ENCODE measurements at regions not wholly inside any gene's neighbourhood (a gene's known extent, or its start where the extent isn't known, plus 50 kb on each side); places are given as distances from the start of the nearest gene placed in this dataset.

- intact Hi-C loops (cut with micrococcal nuclease): no loop called here
- Histone ChIP-seq H3K9ac (ENCODE audit: low read length) (no peak overlapping the region), H3K27me3 (ENCODE audit: insufficient read depth, low read length) (no peaks in the 10 kb centered on the region), H3K27ac (ENCODE audit: low read depth, low read length) (no peak overlapping the region), H3K4me1 (ENCODE audit: control insufficient read depth in 1 of 2, insufficient read depth in 2 of 2, low read length in 2 of 2) (no peaks in the 10 kb centered on the region), H3K9me3 (ENCODE audit: control insufficient read depth in 1 of 2, insufficient read depth in 1 of 2, low read depth in 1 of 2, low read length in 2 of 2) (no peaks in the 10 kb centered on the region), H3K79me2 (ENCODE audit: insufficient read depth, low read length) (no peaks in the 10 kb centered on the region), H4K20me1 (ENCODE audit: insufficient read depth) (no peaks in the 10 kb centered on the region), H3K36me3 (ENCODE audit: control insufficient read depth in 1 of 2, insufficient read depth in 2 of 2, low read length in 2 of 2) (no peaks in the 10 kb centered on the region), H3K9me2 (ENCODE audit: insufficient read depth) (no peaks in the 10 kb centered on the region), H3K4me3 (replicated peaks in 1 of 2; ENCODE audit: low read depth in 1 of 2, low read length in 2 of 2) (no peak overlapping the region), H2AFZ (ENCODE audit: low read depth, low read length, poor library complexity, severe bottlenecking) (no peak overlapping the region), H3K4me2 (ENCODE audit: low read length) (no peak overlapping the region)
- ChIA-PET RAD21 (ENCODE audit: low non-redundant PET in 1 of 2, low total read pairs in 2 of 2, uncharacterized antibody in 2 of 2, unreplicated experiment in 2 of 2) (no interaction called here), CTCF (no interaction called here), POLR2A (no interaction called here)
- TF ChIP-seq, protein P1, sequence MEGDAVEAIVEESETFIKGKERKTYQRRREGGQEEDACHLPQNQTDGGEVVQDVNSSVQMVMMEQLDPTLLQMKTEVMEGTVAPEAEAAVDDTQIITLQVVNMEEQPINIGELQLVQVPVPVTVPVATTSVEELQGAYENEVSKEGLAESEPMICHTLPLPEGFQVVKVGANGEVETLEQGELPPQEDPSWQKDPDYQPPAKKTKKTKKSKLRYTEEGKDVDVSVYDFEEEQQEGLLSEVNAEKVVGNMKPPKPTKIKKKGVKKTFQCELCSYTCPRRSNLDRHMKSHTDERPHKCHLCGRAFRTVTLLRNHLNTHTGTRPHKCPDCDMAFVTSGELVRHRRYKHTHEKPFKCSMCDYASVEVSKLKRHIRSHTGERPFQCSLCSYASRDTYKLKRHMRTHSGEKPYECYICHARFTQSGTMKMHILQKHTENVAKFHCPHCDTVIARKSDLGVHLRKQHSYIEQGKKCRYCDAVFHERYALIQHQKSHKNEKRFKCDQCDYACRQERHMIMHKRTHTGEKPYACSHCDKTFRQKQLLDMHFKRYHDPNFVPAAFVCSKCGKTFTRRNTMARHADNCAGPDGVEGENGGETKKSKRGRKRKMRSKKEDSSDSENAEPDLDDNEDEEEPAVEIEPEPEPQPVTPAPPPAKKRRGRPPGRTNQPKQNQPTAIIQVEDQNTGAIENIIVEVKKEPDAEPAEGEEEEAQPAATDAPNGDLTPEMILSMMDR (IDR thresholded peaks at IDR 0.05 in 2 of 3, conservative IDR thresholded peaks at IDR 0.05 in 1 of 3; ENCODE audit: borderline replicate concordance in 1 of 3, insufficient read depth in 1 of 3, low read depth in 2 of 3, low read length in 2 of 3): no peak
- TF ChIP-seq, protein P2, sequence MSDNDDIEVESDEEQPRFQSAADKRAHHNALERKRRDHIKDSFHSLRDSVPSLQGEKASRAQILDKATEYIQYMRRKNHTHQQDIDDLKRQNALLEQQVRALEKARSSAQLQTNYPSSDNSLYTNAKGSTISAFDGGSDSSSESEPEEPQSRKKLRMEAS (IDR thresholded peaks at IDR 0.05): no peak
- TF ChIP-seq SRF (IDR thresholded peaks at IDR 0.05; ENCODE audit: low read depth) (no peak), FOSL1 (IDR thresholded peaks at IDR 0.05; ENCODE audit: low read depth) (no peak), RAD21 (IDR thresholded peaks at IDR 0.05; ENCODE audit: low read depth) (no peak), ZFX (IDR thresholded peaks at IDR 0.05) (no peak), ZNF274 (IDR thresholded peaks at IDR 0.05; ENCODE audit: low read depth, low read length) (no peak), EZH2 (IDR thresholded peaks at IDR 0.05) (no peak), SIN3A (IDR thresholded peaks at IDR 0.05; ENCODE audit: low read depth) (no peak), JUND (IDR thresholded peaks at IDR 0.05) (no peak), CEBPB (IDR thresholded peaks at IDR 0.05; ENCODE audit: low read depth) (no peak), EZH2phosphoT487 (IDR thresholded peaks at IDR 0.05; ENCODE audit: borderline replicate concordance) (no peak), ELF1 (IDR thresholded peaks at IDR 0.05; ENCODE audit: borderline replicate concordance, low read depth) (no peak), TCF7L2 (IDR thresholded peaks at IDR 0.05; ENCODE audit: borderline replicate concordance, extremely low read depth, insufficient read depth, insufficient read length) (no peak), REST (IDR thresholded peaks at IDR 0.05; ENCODE audit: low read depth) (no peak)
- TF ChIP-seq, protein P3, sequence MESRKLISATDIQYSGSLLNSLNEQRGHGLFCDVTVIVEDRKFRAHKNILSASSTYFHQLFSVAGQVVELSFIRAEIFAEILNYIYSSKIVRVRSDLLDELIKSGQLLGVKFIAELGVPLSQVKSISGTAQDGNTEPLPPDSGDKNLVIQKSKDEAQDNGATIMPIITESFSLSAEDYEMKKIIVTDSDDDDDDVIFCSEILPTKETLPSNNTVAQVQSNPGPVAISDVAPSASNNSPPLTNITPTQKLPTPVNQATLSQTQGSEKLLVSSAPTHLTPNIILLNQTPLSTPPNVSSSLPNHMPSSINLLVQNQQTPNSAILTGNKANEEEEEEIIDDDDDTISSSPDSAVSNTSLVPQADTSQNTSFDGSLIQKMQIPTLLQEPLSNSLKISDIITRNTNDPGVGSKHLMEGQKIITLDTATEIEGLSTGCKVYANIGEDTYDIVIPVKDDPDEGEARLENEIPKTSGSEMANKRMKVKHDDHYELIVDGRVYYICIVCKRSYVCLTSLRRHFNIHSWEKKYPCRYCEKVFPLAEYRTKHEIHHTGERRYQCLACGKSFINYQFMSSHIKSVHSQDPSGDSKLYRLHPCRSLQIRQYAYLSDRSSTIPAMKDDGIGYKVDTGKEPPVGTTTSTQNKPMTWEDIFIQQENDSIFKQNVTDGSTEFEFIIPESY (IDR thresholded peaks at IDR 0.05; ENCODE audit: extremely low read depth, insufficient replicate concordance, low read length): no peak
- ATAC-seq (no peak), DNase-seq (ENCODE audit: low read depth, low spot score) (no peak)
- no TSS peak for BruUV-seq (replicated peaks)
Measured at GRCh38 chr1:163672976-163673758, 351.4 kb downstream of the NUF2 start.

All from HCT116 (cell line).